ENCODE measurements at regions not wholly inside any gene's neighbourhood (a gene's known extent, or its start where the extent isn't known, plus 50 kb on each side); places are given as distances from the start of the nearest gene placed in this dataset.

- Histone ChIP-seq H3K36me3 (ENCODE audit: control insufficient read depth in 2 of 2, extremely low read depth in 1 of 2, insufficient read depth in 2 of 2, low read length in 2 of 2) (no peaks in the 10 kb centered on the region), H3K27me3 (ENCODE audit: control insufficient read depth, extremely low read depth, insufficient read depth, low read length) (no peaks in the 10 kb centered on the region), H3K4me3 (ENCODE audit: control insufficient read depth in 2 of 3, extremely low read depth in 1 of 3, insufficient read depth in 2 of 3, low read depth in 1 of 3, low read length in 3 of 3) (peak overlapping the region in 1 of 3 experiments; percentile 1), H3K4me1 (ENCODE audit: control insufficient read depth, extremely low read depth, insufficient read depth, low read length) (peaks cover 5% of the 10 kb centered on the region), H3K4me2 (ENCODE audit: control insufficient read depth, extremely low read depth, insufficient read depth, low read depth, low read length) (peak overlapping the region; percentile 66), H2AFZ (ENCODE audit: control insufficient read depth, low read length) (peak overlapping the region; percentile 12), H3K9ac (ENCODE audit: control insufficient read depth, extremely low read depth, insufficient read depth, low read length) (no peak overlapping the region), H3K79me2 (ENCODE audit: control insufficient read depth, insufficient read depth, low read length) (no peaks in the 10 kb centered on the region), H3K9me1 (ENCODE audit: control insufficient read depth, extremely low read depth, insufficient read depth, low read length) (no peaks in the 10 kb centered on the region), H3K9me3 (ENCODE audit: control insufficient read depth, low read depth, low read length) (no peaks in the 10 kb centered on the region), H4K20me1 (ENCODE audit: control insufficient read depth, extremely low read depth, insufficient read depth, low read length) (no peaks in the 10 kb centered on the region), H3K27ac (ENCODE audit: control insufficient read depth, insufficient read depth, low read length) (no peak overlapping the region)
- FAIRE-seq, result no peak
- TF ChIP-seq EZH2 (IDR thresholded peaks at IDR 0.05; ENCODE audit: low read length) (no peak), CTCF (optimal IDR thresholded peaks at IDR 0.05 in 1 of 3, IDR thresholded peaks at IDR 0.05 in 1 of 3, conservative IDR thresholded peaks at IDR 0.05 in 1 of 3; ENCODE audit: extremely low read depth in 1 of 3, insufficient read depth in 2 of 3, low read length in 3 of 3) (no peak)
- no peak for DNase-seq (ENCODE audit: low read depth, low spot score)
- dilution Hi-C loops (cut with MboI; ENCODE audit: extremely low pct_ligation_motif_present, low sequenced_read_pairs), result no loop called here
These were observed 208.6 kb upstream of the NPY start for GRCh38 chr7:24075426-24075810.

GRCh38 chr7:24082826-24083225, 201.2 kb upstream of the NPY start:
- Histone ChIP-seq H3K79me2 (ENCODE audit: control insufficient read depth, insufficient read depth, low read length) (no peaks in the 10 kb centered on the region), H3K4me3 (ENCODE audit: control insufficient read depth in 2 of 3, extremely low read depth in 1 of 3, insufficient read depth in 2 of 3, low read depth in 1 of 3, low read length in 3 of 3) (no peak overlapping the region), H3K36me3 (ENCODE audit: control insufficient read depth in 2 of 2, extremely low read depth in 1 of 2, insufficient read depth in 2 of 2, low read length in 2 of 2) (no peaks in the 10 kb centered on the region), H4K20me1 (ENCODE audit: control insufficient read depth, extremely low read depth, insufficient read depth, low read length) (no peaks in the 10 kb centered on the region), H2AFZ (ENCODE audit: control insufficient read depth, low read length) (no peak overlapping the region), H3K9me1 (ENCODE audit: control insufficient read depth, extremely low read depth, insufficient read depth, low read length) (no peaks in the 10 kb centered on the region), H3K9me3 (ENCODE audit: control insufficient read depth, low read depth, low read length) (no peaks in the 10 kb centered on the region), H3K27me3 (ENCODE audit: control insufficient read depth, extremely low read depth, insufficient read depth, low read length) (no peaks in the 10 kb centered on the region), H3K9ac (ENCODE audit: control insufficient read depth, extremely low read depth, insufficient read depth, low read length) (no peak overlapping the region), H3K27ac (ENCODE audit: control insufficient read depth, insufficient read depth, low read length) (no peak overlapping the region), H3K4me1 (ENCODE audit: control insufficient read depth, extremely low read depth, insufficient read depth, low read length) (no peaks in the 10 kb centered on the region), H3K4me2 (ENCODE audit: control insufficient read depth, extremely low read depth, insufficient read depth, low read depth, low read length) (no peak overlapping the region)
- TF ChIP-seq CTCF (optimal IDR thresholded peaks at IDR 0.05 in 1 of 3, IDR thresholded peaks at IDR 0.05 in 1 of 3, conservative IDR thresholded peaks at IDR 0.05 in 1 of 3; ENCODE audit: extremely low read depth in 1 of 3, insufficient read depth in 2 of 3, low read length in 3 of 3) (no peak), EZH2 (IDR thresholded peaks at IDR 0.05; ENCODE audit: low read length) (no peak)
- FAIRE-seq (no peak), DNase-seq (ENCODE audit: low read depth, low spot score) (no peak)
- dilution Hi-C loops (cut with MboI; ENCODE audit: extremely low pct_ligation_motif_present, low sequenced_read_pairs), result no loop called here
